GM12878 (cell line): ENCODE measurements at regions not wholly inside any gene's neighbourhood (a gene's known extent, or its start where the extent isn't known, plus 50 kb on each side); places are given as distances from the start of the nearest gene placed in this dataset.

Experiments
- ATAC-seq: fragments of 200-7000 bp; cut with Tn5 transposase; 3 replicates; pipeline ENCODE4 v1.9.1; 2020; ENCODE audit warnings: mild to moderate bottlenecking, moderate library complexity
- BruUV-seq: library from RNA; stranded (reverse); fragments of 400-500 nt; replicated peaks from 2 replicates; lab custom pipeline; 2021; lab: Mats Ljungman, UMichigan
- CTCF ChIA-PET: fragments of 300-600 bp; sonication (Branson Sonifier 250); formaldehyde crosslinking; extraction: SDS; loops from one replicate; lab custom pipeline; 2021; ENCODE audit warnings: inconsistent platforms; lab: Yijun Ruan, JAX
- POLR2A ChIA-PET: fragments of 350-600 bp; formaldehyde crosslinking; extraction: SDS; loops from one replicate; lab custom pipeline; 2021; ENCODE audit warnings: inconsistent platforms; lab: Charles Lee
- RAD21 ChIA-PET: fragments of 300-600 bp; sonication (Branson Sonifier 250); formaldehyde crosslinking; loops from one replicate; lab custom pipeline; 2023; ENCODE audit warnings: antibody characterized with exemption; ENCODE audit not compliant: unreplicated experiment; lab: Charles Lee
- SMC1A ChIA-PET: fragments of 300-600 bp; sonication (Branson Sonifier 250); formaldehyde crosslinking; loops from one replicate; lab custom pipeline; 2023; ENCODE audit not compliant: unreplicated experiment, uncharacterized antibody; lab: Charles Lee
- DNase-seq: peaks from one replicate; pipeline ENCODE4 v3.0.0-alpha.2; 2011; ENCODE audit warnings: low read depth, low spot score
- FAIRE-seq: peaks from 3 replicates; lab custom pipeline; 2011; peaks lifted over from hg19 to GRCh38; lab: Jason Lieb, UNC
- H2AFZ ChIP-seq: 2 replicates; pipeline ENCODE4 v1.6.0; 2011; ENCODE audit warnings: low read depth, low read length, control low read depth; ENCODE audit not compliant: control insufficient read depth
- H3K27ac ChIP-seq: 2 replicates; pipeline ENCODE4 v1.5.1; 2011; ENCODE audit warnings: control low read depth; ENCODE audit not compliant: control insufficient read depth, insufficient read depth
- H3K27me3 ChIP-seq, 2 experiments: replicated peaks in 1 of 2; 2 replicates each; pipeline versions ENCODE4 v1.6.0 to v1.6.1; 2011; ENCODE audit warnings: low read length in 1 of 2; ENCODE audit not compliant: control insufficient read depth in 2 of 2, insufficient read depth in 2 of 2
- H3K36me3 ChIP-seq, 2 experiments: 2 replicates each; pipeline ENCODE4 v1.5.1; 2011; ENCODE audit warnings: low read length in 1 of 2; ENCODE audit not compliant: control insufficient read depth in 2 of 2, insufficient read depth in 2 of 2
- H3K4me1 ChIP-seq: 2 replicates; pipeline ENCODE4 v1.6.1; 2011; ENCODE audit warnings: mild to moderate bottlenecking, low read length, moderate library complexity, mixed read lengths; ENCODE audit not compliant: control insufficient read depth, insufficient read depth
- H3K4me2 ChIP-seq: 2 replicates; pipeline ENCODE4 v1.6.0; 2011; ENCODE audit warnings: control low read depth; ENCODE audit not compliant: control insufficient read depth, insufficient read depth
- H3K4me3 ChIP-seq: fragments of 200-600 bp; sonication (generic); 2 replicates; pipeline ENCODE4 v1.5.1; 2016
- H3K79me2 ChIP-seq: 2 replicates; pipeline ENCODE4 v1.6.0; 2011; ENCODE audit warnings: low read length; ENCODE audit not compliant: control insufficient read depth, insufficient read depth
- H3K9ac ChIP-seq: 2 replicates; pipeline ENCODE4 v1.8.0; 2011; ENCODE audit warnings: low read length, control low read depth, mixed read lengths; ENCODE audit not compliant: control insufficient read depth, insufficient read depth
- H3K9me3 ChIP-seq: replicated peaks from 3 replicates; pipeline ENCODE4 v1.5.1; 2011; ENCODE audit warnings: mild to moderate bottlenecking, low read length; ENCODE audit not compliant: control insufficient read depth, insufficient read depth
- H4K20me1 ChIP-seq: 2 replicates; pipeline ENCODE4 v1.6.0; 2011; ENCODE audit not compliant: control insufficient read depth, insufficient read depth
- CBFB ChIP-seq: IDR thresholded peaks from 2 replicates; pipeline ENCODE4 v1.6.1; 2016; ENCODE audit warnings: antibody characterized with exemption, low read depth
- CHD4 ChIP-seq: fragments of 200-600 bp; sonication (generic); IDR thresholded peaks from 2 replicates; pipeline ENCODE4 v1.6.1; 2016; ENCODE audit warnings: mild to moderate bottlenecking
- CTCF ChIP-seq, 3 experiments: IDR thresholded peaks in 2 of 3; conservative IDR thresholded peaks in 1 of 3; 2 replicates each; pipeline ENCODE4 v1.5.1; 2011; ENCODE audit warnings: low read depth in 3 of 3, low read length in 3 of 3, mild to moderate bottlenecking in 3 of 3, control low read depth in 2 of 3, moderate library complexity in 2 of 3, inconsistent platforms in 1 of 3, mixed read lengths in 1 of 3; ENCODE audit not compliant: control insufficient read depth in 2 of 3, insufficient read depth in 1 of 3; ENCODE audit errors: extremely low read depth in 1 of 3
- E4F1 ChIP-seq: fragments of 450-650 bp; IDR thresholded peaks from 2 replicates; pipeline ENCODE4 v1.6.1; 2018; ENCODE audit warnings: borderline replicate concordance, mild to moderate bottlenecking; ENCODE audit not compliant: partially characterized antibody
- RAD21 ChIP-seq: IDR thresholded peaks from 2 replicates; pipeline ENCODE4 v1.6.1; 2011; ENCODE audit warnings: mild to moderate bottlenecking, low read depth, low read length, moderate library complexity; ENCODE audit not compliant: insufficient read depth
- RBBP5 ChIP-seq: fragments of 200-600 bp; sonication (generic); conservative IDR thresholded peaks from 2 replicates; pipeline ENCODE4 v1.6.1; 2016
- RELB ChIP-seq: fragments of 450-650 bp; IDR thresholded peaks from 2 replicates; pipeline ENCODE4 v1.6.1; 2017; ENCODE audit warnings: low read depth, mild to moderate bottlenecking, moderate library complexity
- SMC3 ChIP-seq: IDR thresholded peaks from 2 replicates; pipeline ENCODE4 v1.6.1; 2011; ENCODE audit warnings: low read length, improper control_type of control experiment, borderline replicate concordance
- WGBS: methylation state at CpG from one replicate; pipeline ENCODE4 v1.1.6; 2016; ENCODE audit warnings: low lambda C conversion rate; ENCODE audit not compliant: insufficient replicate concordance, insufficient coverage; ENCODE audit errors: missing lambda C conversion rate; 5-methylcytosine and 5-hydroxymethylcytosine counted together
- in situ Hi-C: fragments of 300-500 bp; cut with MboI; formaldehyde crosslinking; loops from 9 replicates; pipeline ENCODE4 v1.14.3; 2018; ENCODE audit warnings: mixed read lengths
- intact Hi-C: fragments of 100-400 bp; cut with micrococcal nuclease; formaldehyde crosslinking; loops from one replicate; pipeline ENCODE4 v1.14.2; 2022; ENCODE audit not compliant: unreplicated experiment
- TF ChIP-seq, protein P1 (sequence below): fragments of 450-650 bp; IDR thresholded peaks from 2 replicates; pipeline ENCODE4 v1.6.1; 2018; ENCODE audit warnings: mild to moderate bottlenecking, low read depth, moderate library complexity; ENCODE audit not compliant: partially characterized antibody

- TF ChIP-seq RELB: no peak
- no peak for TF ChIP-seq CBFB
These were observed 366.3 kb downstream of the TLL1 start (continued) for GRCh38 chr4:166239354-166239753.

DNA sequence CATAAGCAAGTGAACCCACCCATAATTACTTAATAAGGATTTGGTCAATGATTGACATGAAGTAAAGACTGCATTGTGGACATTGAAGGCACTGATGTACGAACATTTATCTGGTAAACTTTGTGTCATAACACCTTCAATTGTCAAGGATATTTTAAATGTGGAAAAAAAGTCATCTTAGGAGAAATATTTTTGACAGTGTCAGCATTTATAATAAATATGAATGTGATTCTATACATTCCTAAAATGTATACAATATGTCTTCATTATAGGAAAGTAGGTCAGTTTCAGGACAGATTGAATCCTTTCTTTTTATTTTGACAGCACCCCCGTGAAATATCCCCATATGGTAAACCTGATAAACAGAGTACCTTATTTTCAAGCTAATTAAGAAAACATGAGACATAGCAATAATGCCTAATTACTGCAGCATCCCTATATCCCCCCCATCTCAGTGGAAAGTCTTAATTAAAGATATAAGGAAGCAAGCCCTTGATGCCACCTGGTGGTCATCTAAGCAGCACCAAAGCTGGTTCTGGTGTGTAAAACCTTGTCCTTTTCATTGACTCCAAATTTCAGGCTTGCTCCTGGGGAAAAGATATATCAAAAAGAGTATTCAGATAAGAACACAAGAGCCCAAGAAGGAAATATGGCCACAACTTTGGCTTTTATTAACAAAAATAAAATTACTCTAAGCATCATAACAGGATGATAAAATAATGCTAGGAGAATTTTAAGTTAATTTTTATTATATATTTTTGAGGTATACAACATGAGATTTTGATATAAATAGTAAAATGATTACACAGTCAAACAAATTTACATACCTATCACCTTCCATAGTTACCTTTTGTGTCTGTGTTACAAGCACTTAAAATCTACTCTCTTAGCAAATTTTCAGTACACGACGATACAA lies 379.7 kb downstream of the TLL1 start:
- Histone ChIP-seq H3K4me2 (no peak overlapping the region), H3K4me3 (no peak overlapping the region), H3K4me1 (no peaks in the 10 kb centered on the region), H2AFZ (no peak overlapping the region), H3K9ac (no peak overlapping the region), H3K79me2 (no peaks in the 10 kb centered on the region), H3K36me3 (no peaks in the 10 kb centered on the region), H3K27ac (no peak overlapping the region), H4K20me1 (no peaks in the 10 kb centered on the region), H3K27me3 (no peaks in the 10 kb centered on the region), H3K9me3 (no peaks in the 10 kb centered on the region)
- in situ Hi-C loops: no loop called here
- ChIA-PET POLR2A (no interaction called here), SMC1A (no interaction called here), RAD21 (no interaction called here), CTCF (interaction anchor here (0.7 to 0.8 kb wide), 2 partner anchors 10 to 19 kb away, joined by 3 read pairs; no protein-coding TSS in a partner anchor)
- intact Hi-C loops: loop anchor here (5.0 kb wide), 1 partner anchor 85 kb away; no protein-coding TSS in a partner anchor
- DNase-seq: no peak
- no TSS peak for BruUV-seq
- ATAC-seq: no peak
- TF ChIP-seq CHD4 (no peak), E4F1 (no peak), CTCF (IDR thresholded peaks at IDR 0.05 in 2 of 3, conservative IDR thresholded peaks at IDR 0.05 in 1 of 3; ENCODE audit: control insufficient read depth in 2 of 3, extremely low read depth in 1 of 3, insufficient read depth in 1 of 3, low read depth in 3 of 3, low read length in 3 of 3) (peak; percentile 20 to 44 (median 23); a peak in 4 of 6 replicates), RBBP5 (no peak), SMC3 (peak; percentile 36; the same call in 1 of the 2 replicates), RAD21 (peak; percentile 29; the same call in 1 of the 2 replicates)
- TF ChIP-seq, protein P1, sequence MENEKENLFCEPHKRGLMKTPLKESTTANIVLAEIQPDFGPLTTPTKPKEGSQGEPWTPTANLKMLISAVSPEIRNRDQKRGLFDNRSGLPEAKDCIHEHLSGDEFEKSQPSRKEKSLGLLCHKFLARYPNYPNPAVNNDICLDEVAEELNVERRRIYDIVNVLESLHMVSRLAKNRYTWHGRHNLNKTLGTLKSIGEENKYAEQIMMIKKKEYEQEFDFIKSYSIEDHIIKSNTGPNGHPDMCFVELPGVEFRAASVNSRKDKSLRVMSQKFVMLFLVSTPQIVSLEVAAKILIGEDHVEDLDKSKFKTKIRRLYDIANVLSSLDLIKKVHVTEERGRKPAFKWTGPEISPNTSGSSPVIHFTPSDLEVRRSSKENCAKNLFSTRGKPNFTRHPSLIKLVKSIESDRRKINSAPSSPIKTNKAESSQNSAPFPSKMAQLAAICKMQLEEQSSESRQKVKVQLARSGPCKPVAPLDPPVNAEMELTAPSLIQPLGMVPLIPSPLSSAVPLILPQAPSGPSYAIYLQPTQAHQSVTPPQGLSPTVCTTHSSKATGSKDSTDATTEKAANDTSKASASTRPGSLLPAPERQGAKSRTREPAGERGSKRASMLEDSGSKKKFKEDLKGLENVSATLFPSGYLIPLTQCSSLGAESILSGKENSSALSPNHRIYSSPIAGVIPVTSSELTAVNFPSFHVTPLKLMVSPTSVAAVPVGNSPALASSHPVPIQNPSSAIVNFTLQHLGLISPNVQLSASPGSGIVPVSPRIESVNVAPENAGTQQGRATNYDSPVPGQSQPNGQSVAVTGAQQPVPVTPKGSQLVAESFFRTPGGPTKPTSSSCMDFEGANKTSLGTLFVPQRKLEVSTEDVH: no peak
- 26% methylated on average over 4 of the region's 4 CpGs for WGBS
- no peak for FAIRE-seq
